Muscle layer of colon (tissue), 2 donors: ENCODE measurements at regions not wholly inside any gene's neighbourhood (a gene's known extent, or its start where the extent isn't known, plus 50 kb on each side); places are given as distances from the start of the nearest gene placed in this dataset.

Source experiments
- H3K27ac ChIP-seq: one replicate; pipeline ENCODE4 v1.7.0; 2013; ENCODE audit warnings: low read depth, mild to moderate bottlenecking, low read length, moderate library complexity
- H3K27me3 ChIP-seq, 2 donors: one replicate each; pipeline ENCODE4 v1.7.0; 2013; ENCODE audit warnings: low read length in 2 of 2, mild to moderate bottlenecking in 2 of 2; ENCODE audit not compliant: insufficient read depth in 2 of 2, control insufficient read depth in 1 of 2
- H3K36me3 ChIP-seq: one replicate; pipeline ENCODE4 v1.7.0; 2013; ENCODE audit warnings: mild to moderate bottlenecking, low read length; ENCODE audit not compliant: insufficient read depth
- H3K4me1 ChIP-seq: one replicate; pipeline ENCODE4 v1.7.0; 2013; ENCODE audit warnings: mild to moderate bottlenecking, low read length; ENCODE audit not compliant: insufficient read depth
- H3K4me3 ChIP-seq, 2 donors: one replicate each; pipeline ENCODE4 v1.7.0; 2013; ENCODE audit warnings: low read length in 2 of 2, low read depth in 1 of 2, mild to moderate bottlenecking in 1 of 2, moderate library complexity in 1 of 2
- H3K9ac ChIP-seq: one replicate; pipeline ENCODE4 v1.7.0; 2013; ENCODE audit warnings: low read length
- H3K9me3 ChIP-seq: one replicate; pipeline ENCODE4 v1.7.0; 2013; ENCODE audit warnings: mild to moderate bottlenecking, low read length
- donor health status: abdominal sarcoma.
- donor health status: Adenocarcinoma of cecum.

- Histone ChIP-seq H3K27me3 (no peaks in the 10 kb centered on the region), H3K4me1 (no peaks in the 10 kb centered on the region), H3K9ac (no peak overlapping the region), H3K36me3 (no peaks in the 10 kb centered on the region), H3K4me3 (no peak overlapping the region), H3K9me3 (no peaks in the 10 kb centered on the region), H3K27ac (no peak overlapping the region)
These were observed 302.0 kb downstream of the ETV1 start for GRCh38 chr7:13687500-13687899.

- no peaks in the 10 kb centered on the region for H3K4me1 ChIP-seq
- no peak overlapping the region for H3K27ac ChIP-seq
- H3K36me3 ChIP-seq, result no peaks in the 10 kb centered on the region
- no peak overlapping the region for H3K4me3 ChIP-seq
- H3K9me3 ChIP-seq, result no peaks in the 10 kb centered on the region
- no peak overlapping the region for H3K9ac ChIP-seq
- no peaks in the 10 kb centered on the region for H3K27me3 ChIP-seq
These were observed 296.9 kb downstream of the ETV1 start for GRCh38 chr7:13692548-13692947.

GRCh38 chr7:13702251-13702650, 287.2 kb downstream of the ETV1 start:
- Histone ChIP-seq H3K27me3 (no peaks in the 10 kb centered on the region), H3K9ac (no peak overlapping the region), H3K36me3 (no peaks in the 10 kb centered on the region), H3K9me3 (no peaks in the 10 kb centered on the region), H3K27ac (no peak overlapping the region), H3K4me1 (no peaks in the 10 kb centered on the region), H3K4me3 (no peak overlapping the region)

- Histone ChIP-seq H3K27me3 (no peaks in the 10 kb centered on the region), H3K27ac (no peak overlapping the region), H3K4me3 (no peak overlapping the region), H3K9me3 (no peaks in the 10 kb centered on the region), H3K4me1 (no peaks in the 10 kb centered on the region), H3K36me3 (no peaks in the 10 kb centered on the region), H3K9ac (no peak overlapping the region)
These were observed 280.8 kb downstream of the ETV1 start for GRCh38 chr7:13708670-13709069.

GRCh38 chr7:13713092-13713491, 276.4 kb downstream of the ETV1 start:
- Histone ChIP-seq H3K4me1 (no peaks in the 10 kb centered on the region), H3K4me3 (no peak overlapping the region), H3K9me3 (no peaks in the 10 kb centered on the region), H3K27ac (no peak overlapping the region), H3K9ac (no peak overlapping the region), H3K27me3 (no peaks in the 10 kb centered on the region), H3K36me3 (no peaks in the 10 kb centered on the region)

GRCh38 chr7:13715534-13715933, 273.9 kb downstream of the ETV1 start:
- H3K9me3 ChIP-seq, result no peaks in the 10 kb centered on the region
- no peaks in the 10 kb centered on the region for H3K4me1 ChIP-seq
- no peaks in the 10 kb centered on the region for H3K27me3 ChIP-seq
- no peak overlapping the region for H3K27ac ChIP-seq
- H3K9ac ChIP-seq, result no peak overlapping the region
- no peak overlapping the region for H3K4me3 ChIP-seq
- no peaks in the 10 kb centered on the region for H3K36me3 ChIP-seq

GRCh38 chr7:13717031-13717430, 272.4 kb downstream of the ETV1 start:
- Histone ChIP-seq H3K4me3 (no peak overlapping the region), H3K9me3 (no peaks in the 10 kb centered on the region), H3K27ac (no peak overlapping the region), H3K27me3 (no peaks in the 10 kb centered on the region), H3K9ac (no peak overlapping the region), H3K4me1 (no peaks in the 10 kb centered on the region), H3K36me3 (no peaks in the 10 kb centered on the region)

- Histone ChIP-seq H3K27me3 (no peaks in the 10 kb centered on the region), H3K27ac (no peak overlapping the region), H3K4me3 (no peak overlapping the region), H3K36me3 (no peaks in the 10 kb centered on the region), H3K9me3 (no peaks in the 10 kb centered on the region), H3K4me1 (no peaks in the 10 kb centered on the region), H3K9ac (no peak overlapping the region)
These were observed 265.1 kb downstream of the ETV1 start for GRCh38 chr7:13724191-13724976.

GRCh38 chr7:13724977-13725566, 264.4 kb downstream of the ETV1 start:
- H3K9ac ChIP-seq, result no peak overlapping the region
- no peaks in the 10 kb centered on the region for H3K4me1 ChIP-seq
- no peak overlapping the region for H3K4me3 ChIP-seq
- no peaks in the 10 kb centered on the region for H3K9me3 ChIP-seq
- H3K36me3 ChIP-seq, result no peaks in the 10 kb centered on the region
- no peaks in the 10 kb centered on the region for H3K27me3 ChIP-seq
- H3K27ac ChIP-seq, result no peak overlapping the region

- Histone ChIP-seq H3K27ac (no peak overlapping the region), H3K4me3 (no peak overlapping the region), H3K4me1 (no peaks in the 10 kb centered on the region), H3K9ac (no peak overlapping the region), H3K36me3 (no peaks in the 10 kb centered on the region), H3K9me3 (no peaks in the 10 kb centered on the region), H3K27me3 (no peaks in the 10 kb centered on the region)
These were observed 263.9 kb downstream of the ETV1 start for GRCh38 chr7:13725591-13725990.

- H3K4me3 ChIP-seq, result no peak overlapping the region
- no peaks in the 10 kb centered on the region for H3K27me3 ChIP-seq
- no peak overlapping the region for H3K9ac ChIP-seq
- no peak overlapping the region for H3K27ac ChIP-seq
- no peaks in the 10 kb centered on the region for H3K4me1 ChIP-seq
- no peaks in the 10 kb centered on the region for H3K9me3 ChIP-seq
- no peaks in the 10 kb centered on the region for H3K36me3 ChIP-seq
These were observed 262.2 kb downstream of the ETV1 start for GRCh38 chr7:13727279-13727678.

GRCh38 chr7:13727751-13728150, 261.7 kb downstream of the ETV1 start:
- no peaks in the 10 kb centered on the region for H3K27me3 ChIP-seq
- no peak overlapping the region for H3K9ac ChIP-seq
- H3K27ac ChIP-seq, result no peak overlapping the region
- no peaks in the 10 kb centered on the region for H3K4me1 ChIP-seq
- H3K36me3 ChIP-seq, result no peaks in the 10 kb centered on the region
- no peaks in the 10 kb centered on the region for H3K9me3 ChIP-seq
- no peak overlapping the region for H3K4me3 ChIP-seq
